Caco-2 (cell line): ENCODE measurements at regions not wholly inside any gene's neighbourhood (a gene's known extent, or its start where the extent isn't known, plus 50 kb on each side); places are given as distances from the start of the nearest gene placed in this dataset.

Source experiments
- BruUV-seq: library from RNA; stranded (reverse); fragments of 400-500 nt; replicated peaks from 2 replicates; lab custom pipeline; 2021; lab: Mats Ljungman, UMichigan
- CTCF ChIA-PET: fragments of 300-600 bp; sonication (Branson Sonifier 250); formaldehyde crosslinking; loops from one replicate; lab custom pipeline; 2022; ENCODE audit warnings: antibody characterized with exemption; lab: Charles Lee
- POLR2A ChIA-PET: fragments of 300-600 bp; sonication (Branson Sonifier 250); formaldehyde crosslinking; loops from one replicate; lab custom pipeline; 2022; ENCODE audit warnings: antibody characterized with exemption; lab: Charles Lee
- DNase-seq, 2 experiments: peaks; one replicate each; pipeline versions ENCODE4 v3.0.0 to v3.0.0-alpha.2; 2020 to 2022
- H3K27me3 ChIP-seq: replicated peaks from 2 replicates; pipeline ENCODE4 v1.6.0; 2011; ENCODE audit warnings: low read length; ENCODE audit not compliant: control insufficient read depth, insufficient read depth
- H3K36me3 ChIP-seq: 2 replicates; pipeline ENCODE4 v1.5.1; 2011; ENCODE audit warnings: low read length; ENCODE audit not compliant: control insufficient read depth, insufficient read depth
- H3K4me1 ChIP-seq: fragments of 250-450 bp; sonication (Bioruptor Pico); 2 replicates; pipeline ENCODE4 v1.5.1; 2020; ENCODE audit warnings: mild to moderate bottlenecking
- H3K4me3 ChIP-seq: 2 replicates; pipeline ENCODE4 v1.5.1; 2011; ENCODE audit warnings: low read depth, mild to moderate bottlenecking, control low read depth, low read length
- H3K9me3 ChIP-seq: fragments of 250-450 bp; sonication (Bioruptor Pico); 2 replicates; pipeline ENCODE4 v1.5.1; 2020; ENCODE audit warnings: mild to moderate bottlenecking, moderate library complexity
- H3K27ac Mint-ChIP-seq: one replicate; pipeline ENCODE4 v1.8.0; 2022; ENCODE audit warnings: mixed read lengths; ENCODE audit not compliant: unreplicated experiment
- H3K27me3 Mint-ChIP-seq: one replicate; pipeline ENCODE4 v1.8.0; 2022; ENCODE audit warnings: mixed read lengths; ENCODE audit not compliant: insufficient read depth, unreplicated experiment
- H3K36me3 Mint-ChIP-seq: one replicate; pipeline ENCODE4 v1.8.0; 2022; ENCODE audit warnings: mild to moderate bottlenecking, mixed read lengths; ENCODE audit not compliant: insufficient read depth, unreplicated experiment
- H3K4me1 Mint-ChIP-seq: one replicate; pipeline ENCODE4 v1.8.0; 2022; ENCODE audit warnings: low read depth, mixed read lengths; ENCODE audit not compliant: unreplicated experiment
- H3K4me3 Mint-ChIP-seq: one replicate; pipeline ENCODE4 v1.8.0; 2022; ENCODE audit warnings: mild to moderate bottlenecking, moderate library complexity, mixed read lengths; ENCODE audit not compliant: unreplicated experiment
- H3K9me3 Mint-ChIP-seq: one replicate; pipeline ENCODE4 v1.8.0; 2022; ENCODE audit warnings: mixed read lengths; ENCODE audit not compliant: unreplicated experiment
- intact Hi-C: fragments of 100-400 bp; cut with micrococcal nuclease; formaldehyde crosslinking; loops from one replicate; pipeline ENCODE4 v1.10.0; 2022; ENCODE audit not compliant: unreplicated experiment
- TF ChIP-seq, protein P1 (sequence below), 2 experiments: fragments of 200-600 bp in 1 of 2; IDR thresholded peaks; 1 replicate in 1 of 2; 2 replicates in 1 of 2; pipeline versions ENCODE4 v1.5.1 to v1.8.0; 2011 to 2022; ENCODE audit warnings: antibody characterized with exemption in 1 of 2, control low read depth in 1 of 2, inconsistent platforms in 1 of 2, low read depth in 1 of 2, low read length in 1 of 2, mild to moderate bottlenecking in 1 of 2, moderate library complexity in 1 of 2; ENCODE audit not compliant: insufficient read depth in 1 of 2, severe bottlenecking in 1 of 2, unreplicated experiment in 1 of 2

DNA sequence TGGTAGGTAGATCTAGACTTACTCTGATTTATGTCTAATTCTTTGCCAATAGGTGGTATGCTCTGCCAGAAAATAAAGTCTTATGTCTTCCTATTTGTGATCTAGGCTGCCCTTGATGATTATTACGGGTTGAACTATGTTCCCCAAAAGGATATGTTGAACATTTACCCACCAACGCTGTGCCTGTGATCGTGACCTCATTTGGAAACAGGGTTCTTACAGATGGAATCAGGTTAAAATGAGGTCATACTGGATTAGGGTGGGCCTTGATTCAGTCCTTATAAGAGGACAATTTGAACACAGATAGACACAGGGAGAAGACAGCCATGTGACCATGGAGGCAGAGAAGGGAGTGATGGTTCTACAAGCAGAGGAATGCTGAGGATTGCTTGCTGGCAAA is 95.1 kb upstream of the BCAR3 start:
- POLR2A ChIA-PET = no interaction called here
- Mint-ChIP-seq H3K4me3 (no peak overlapping the region), H3K4me1 (no peaks in the 10 kb centered on the region), H3K27me3 (no peaks in the 10 kb centered on the region), H3K9me3 (no peaks in the 10 kb centered on the region), H3K36me3 (no peaks in the 10 kb centered on the region), H3K27ac (no peak overlapping the region)
- Histone ChIP-seq H3K36me3 (no peaks in the 10 kb centered on the region), H3K27me3 (no peaks in the 10 kb centered on the region), H3K4me3 (no peak overlapping the region), H3K9me3 (no peaks in the 10 kb centered on the region), H3K4me1 (no peaks in the 10 kb centered on the region)
- no peak for DNase-seq
- TF ChIP-seq, protein P1, sequence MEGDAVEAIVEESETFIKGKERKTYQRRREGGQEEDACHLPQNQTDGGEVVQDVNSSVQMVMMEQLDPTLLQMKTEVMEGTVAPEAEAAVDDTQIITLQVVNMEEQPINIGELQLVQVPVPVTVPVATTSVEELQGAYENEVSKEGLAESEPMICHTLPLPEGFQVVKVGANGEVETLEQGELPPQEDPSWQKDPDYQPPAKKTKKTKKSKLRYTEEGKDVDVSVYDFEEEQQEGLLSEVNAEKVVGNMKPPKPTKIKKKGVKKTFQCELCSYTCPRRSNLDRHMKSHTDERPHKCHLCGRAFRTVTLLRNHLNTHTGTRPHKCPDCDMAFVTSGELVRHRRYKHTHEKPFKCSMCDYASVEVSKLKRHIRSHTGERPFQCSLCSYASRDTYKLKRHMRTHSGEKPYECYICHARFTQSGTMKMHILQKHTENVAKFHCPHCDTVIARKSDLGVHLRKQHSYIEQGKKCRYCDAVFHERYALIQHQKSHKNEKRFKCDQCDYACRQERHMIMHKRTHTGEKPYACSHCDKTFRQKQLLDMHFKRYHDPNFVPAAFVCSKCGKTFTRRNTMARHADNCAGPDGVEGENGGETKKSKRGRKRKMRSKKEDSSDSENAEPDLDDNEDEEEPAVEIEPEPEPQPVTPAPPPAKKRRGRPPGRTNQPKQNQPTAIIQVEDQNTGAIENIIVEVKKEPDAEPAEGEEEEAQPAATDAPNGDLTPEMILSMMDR (IDR thresholded peaks at IDR 0.05; ENCODE audit: insufficient read depth in 1 of 2, low read depth in 1 of 2, low read length in 1 of 2, severe bottlenecking in 1 of 2, unreplicated experiment in 1 of 2) = no peak
- CTCF ChIA-PET = no interaction called here
- no TSS peak for BruUV-seq
- intact Hi-C loops = no loop called here

DNA sequence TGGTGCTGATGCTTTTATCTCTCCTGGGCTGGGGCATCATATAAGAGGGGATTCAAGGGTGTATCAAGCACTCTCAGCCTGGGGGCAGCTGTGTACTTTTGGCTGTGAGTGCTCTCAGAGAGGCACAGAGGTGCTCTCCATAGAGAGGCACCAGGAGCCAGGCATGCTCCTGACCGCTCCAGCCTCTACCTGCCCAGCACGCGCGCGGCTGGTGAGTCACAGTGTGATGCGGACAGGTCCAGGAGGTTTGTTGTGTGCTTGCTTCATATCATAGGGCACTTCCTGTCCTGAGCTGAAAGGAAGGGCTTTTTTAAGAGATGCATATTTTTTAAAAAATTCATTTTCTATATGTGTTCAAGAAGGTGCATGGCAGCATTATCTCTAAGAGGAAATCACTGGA is 93.6 kb upstream of the BCAR3 start:
- Histone ChIP-seq H3K4me3 (no peak overlapping the region), H3K9me3 (no peaks in the 10 kb centered on the region), H3K36me3 (no peaks in the 10 kb centered on the region), H3K4me1 (no peaks in the 10 kb centered on the region), H3K27me3 (no peaks in the 10 kb centered on the region)
- H3K4me1 Mint-ChIP-seq = no peaks in the 10 kb centered on the region
- TF ChIP-seq, protein P1 (IDR thresholded peaks at IDR 0.05; ENCODE audit: insufficient read depth in 1 of 2, low read depth in 1 of 2, low read length in 1 of 2, severe bottlenecking in 1 of 2, unreplicated experiment in 1 of 2) = no peak
- H3K27me3 Mint-ChIP-seq = no peaks in the 10 kb centered on the region
- POLR2A ChIA-PET = no interaction called here
- H3K9me3 Mint-ChIP-seq = no peaks in the 10 kb centered on the region
- no peak for DNase-seq
- CTCF ChIA-PET = interaction anchor here (0.6 kb wide), 1 partner anchor 69 kb away, joined by 3 read pairs; no protein-coding TSS in a partner anchor
- H3K36me3 Mint-ChIP-seq = no peaks in the 10 kb centered on the region
- no TSS peak for BruUV-seq
- H3K4me3 Mint-ChIP-seq = no peak overlapping the region
- intact Hi-C loops = no loop called here
- H3K27ac Mint-ChIP-seq = no peak overlapping the region

DNA sequence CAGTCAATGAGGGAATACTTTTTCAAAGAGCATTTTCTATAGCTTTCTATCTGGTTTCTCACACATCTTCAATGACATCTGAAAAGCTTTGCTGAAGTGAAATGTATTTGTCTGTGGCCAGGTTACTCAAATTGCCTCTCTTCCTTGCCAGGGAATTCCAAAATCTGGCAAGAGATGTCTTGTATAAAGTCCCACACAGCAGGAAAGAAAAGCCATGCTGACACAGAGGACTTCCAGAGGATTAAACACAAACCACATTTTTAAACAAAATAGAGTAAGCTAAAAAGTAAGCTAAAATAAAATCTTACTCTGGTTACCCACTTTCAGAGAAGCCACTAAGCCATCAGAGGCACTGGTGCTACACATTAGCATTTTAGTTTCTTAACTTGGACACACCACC is 93.1 kb upstream of the BCAR3 start:
- no peak overlapping the region for H3K27ac Mint-ChIP-seq
- Histone ChIP-seq H3K27me3 (no peaks in the 10 kb centered on the region), H3K4me3 (no peak overlapping the region), H3K4me1 (no peaks in the 10 kb centered on the region), H3K36me3 (no peaks in the 10 kb centered on the region), H3K9me3 (no peaks in the 10 kb centered on the region)
- H3K9me3 Mint-ChIP-seq = no peaks in the 10 kb centered on the region
- H3K4me3 Mint-ChIP-seq = no peak overlapping the region
- intact Hi-C loops = no loop called here
- POLR2A ChIA-PET = no interaction called here
- TF ChIP-seq, protein P1 (IDR thresholded peaks at IDR 0.05; ENCODE audit: insufficient read depth in 1 of 2, low read depth in 1 of 2, low read length in 1 of 2, severe bottlenecking in 1 of 2, unreplicated experiment in 1 of 2) = no peak
- DNase-seq = no peak
- H3K27me3 Mint-ChIP-seq = no peaks in the 10 kb centered on the region
- H3K4me1 Mint-ChIP-seq = no peaks in the 10 kb centered on the region
- CTCF ChIA-PET = interaction anchor here (0.6 kb wide), 1 partner anchor 69 kb away, joined by 3 read pairs; no protein-coding TSS in a partner anchor
- BruUV-seq = no TSS peak
- no peaks in the 10 kb centered on the region for H3K36me3 Mint-ChIP-seq
